Neuronal stem cell (in vitro differentiated cells): ENCODE measurements at regions not wholly inside any gene's neighbourhood (a gene's known extent, or its start where the extent isn't known, plus 50 kb on each side); places are given as distances from the start of the nearest gene placed in this dataset.

Source experiments
- DNase-seq: peaks from one replicate; pipeline ENCODE4 v3.0.0-alpha.2; 2013; ENCODE audit warnings: low spot score
- H2AFZ ChIP-seq: one replicate; pipeline ENCODE4 v1.6.1; 2013; ENCODE audit warnings: mild to moderate bottlenecking, low read length, inconsistent platforms
- H2AK5ac ChIP-seq: 2 replicates; pipeline ENCODE4 v1.6.1; 2013; ENCODE audit warnings: low read depth, mild to moderate bottlenecking, inconsistent platforms, low read length, moderate library complexity, mixed read lengths
- H2BK120ac ChIP-seq: 2 replicates; pipeline ENCODE4 v1.6.1; 2013; ENCODE audit warnings: low read depth, mild to moderate bottlenecking, inconsistent platforms, low read length, moderate library complexity, mixed read lengths
- H2BK12ac ChIP-seq: one replicate; pipeline ENCODE4 v1.6.1; 2013; ENCODE audit warnings: low read length, inconsistent platforms
- H2BK15ac ChIP-seq: 2 replicates; pipeline ENCODE4 v1.6.1; 2013; ENCODE audit warnings: mild to moderate bottlenecking, low read length, inconsistent platforms, mixed read lengths
- H2BK5ac ChIP-seq: one replicate; pipeline ENCODE4 v1.6.1; 2013; ENCODE audit warnings: inconsistent platforms, mild to moderate bottlenecking, low read length, moderate library complexity
- H3K14ac ChIP-seq: one replicate; pipeline ENCODE4 v1.6.1; 2013; ENCODE audit warnings: low read length, inconsistent platforms
- H3K18ac ChIP-seq: 2 replicates; pipeline ENCODE4 v1.6.1; 2013; ENCODE audit warnings: low read length, inconsistent platforms
- H3K23ac ChIP-seq: 2 replicates; pipeline ENCODE4 v1.6.1; 2013; ENCODE audit warnings: low read depth, mild to moderate bottlenecking, mixed read lengths, low read length, inconsistent platforms; ENCODE audit not compliant: poor library complexity
- H3K27ac ChIP-seq: replicated peaks from 3 replicates; pipeline ENCODE4 v1.5.1; 2013; ENCODE audit warnings: low read length, inconsistent platforms
- H3K27me3 ChIP-seq, 3 experiments: 2 replicates each; pipeline ENCODE4 v1.6.1; 2013; ENCODE audit warnings: low read length in 3 of 3, mild to moderate bottlenecking in 2 of 3, inconsistent platforms in 1 of 3, low read depth in 1 of 3, mixed read lengths in 1 of 3, moderate library complexity in 1 of 3; ENCODE audit not compliant: control insufficient read depth in 3 of 3, insufficient read depth in 3 of 3
- H3K36me3 ChIP-seq, 2 donors: replicated peaks in 1 of 2; 2 replicates each; pipeline ENCODE4 v1.6.1; 2013; ENCODE audit warnings: low read length in 2 of 2; ENCODE audit not compliant: control insufficient read depth in 2 of 2, insufficient read depth in 2 of 2
- H3K4ac ChIP-seq: 2 replicates; pipeline ENCODE4 v1.6.1; 2013; ENCODE audit warnings: inconsistent platforms, mild to moderate bottlenecking, low read length, moderate library complexity
- H3K4me1 ChIP-seq, 2 donors: 1 replicate in 1 of 2; 2 replicates in 1 of 2; pipeline ENCODE4 v1.6.1; 2013; ENCODE audit warnings: low read length in 2 of 2, low read depth in 1 of 2; ENCODE audit not compliant: control insufficient read depth in 2 of 2, insufficient read depth in 1 of 2
- H3K4me2 ChIP-seq: one replicate; pipeline ENCODE4 v1.6.1; 2013; ENCODE audit warnings: mild to moderate bottlenecking, low read length, inconsistent platforms; ENCODE audit not compliant: insufficient read depth, poor library complexity, severe bottlenecking
- H3K4me3 ChIP-seq, 2 donors: 2 replicates each; pipeline ENCODE4 v1.5.1; 2013; ENCODE audit warnings: low read length in 2 of 2, mild to moderate bottlenecking in 2 of 2, inconsistent platforms in 1 of 2, moderate library complexity in 1 of 2
- H3K79me1 ChIP-seq: one replicate; pipeline ENCODE4 v1.6.1; 2013; ENCODE audit warnings: low read depth, mild to moderate bottlenecking, inconsistent platforms, low read length, moderate library complexity
- H3K9ac ChIP-seq: one replicate; pipeline ENCODE4 v1.6.1; 2013; ENCODE audit warnings: mild to moderate bottlenecking, low read depth, low read length, inconsistent platforms; ENCODE audit not compliant: poor library complexity
- H3K9me3 ChIP-seq, 2 donors: replicated peaks in 1 of 2; 2 replicates each; pipeline versions ENCODE3 to v1.6.1; 2013; ENCODE audit warnings: low read length in 2 of 2, mild to moderate bottlenecking in 2 of 2, inconsistent platforms in 1 of 2, low read depth in 1 of 2, mixed read lengths in 1 of 2, moderate library complexity in 1 of 2; ENCODE audit not compliant: control insufficient read depth in 2 of 2, insufficient read depth in 1 of 2
- H4K8ac ChIP-seq: one replicate; pipeline ENCODE4 v1.6.1; 2013; ENCODE audit warnings: low read depth, mild to moderate bottlenecking, inconsistent platforms, low read length, moderate library complexity
- H4K91ac ChIP-seq: one replicate; pipeline ENCODE4 v1.6.1; 2013; ENCODE audit warnings: low read length, low read depth, mild to moderate bottlenecking, inconsistent platforms; ENCODE audit not compliant: poor library complexity
- WGBS, 2 donors: extraction: QIAGEN DNeasy Blood & Tissue Kit; methylation state at CpG; one replicate each; pipeline ENCODE4 v1.1.7; 2013; ENCODE audit warnings: missing lambda C conversion rate in 2 of 2, mixed read lengths in 1 of 2; ENCODE audit not compliant: insufficient read length in 2 of 2, insufficient replicate concordance in 1 of 2; ENCODE audit errors: extremely low coverage in 2 of 2; 5-methylcytosine and 5-hydroxymethylcytosine counted together

DNA sequence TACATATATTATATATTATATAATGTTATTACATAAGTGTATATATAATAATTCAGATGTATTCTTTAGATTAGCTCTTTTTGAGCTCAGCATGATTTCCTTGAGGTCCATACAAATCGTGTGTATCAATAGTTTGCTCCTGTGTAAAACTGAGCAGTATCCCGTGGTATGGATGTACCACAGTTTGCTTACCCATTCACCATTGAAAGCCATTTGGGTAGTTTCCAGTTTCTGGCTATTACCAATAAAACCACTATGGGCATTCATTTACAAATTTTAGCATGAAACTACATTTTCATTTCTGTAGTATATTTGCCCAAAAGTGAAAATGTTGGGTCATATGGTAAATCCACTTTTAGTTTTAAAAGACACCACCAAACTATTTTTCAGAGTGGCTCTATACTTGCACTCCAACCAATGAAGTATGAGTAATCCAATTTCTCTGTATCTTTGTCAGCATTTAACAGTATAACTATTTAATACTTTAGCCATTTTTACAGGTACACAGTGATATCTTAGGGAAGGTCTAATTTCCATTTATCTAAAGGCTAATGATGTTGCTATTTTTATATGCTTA is 1361.4 kb upstream of the GBE1 start:
- Histone ChIP-seq H3K4me1 (no peaks in the 10 kb centered on the region), H2BK12ac (no peak overlapping the region), H2AFZ (no peak overlapping the region), H2AK5ac (no peak overlapping the region), H3K27me3 (no peaks in the 10 kb centered on the region), H3K36me3 (no peaks in the 10 kb centered on the region), H2BK5ac (no peak overlapping the region), H2BK120ac (no peak overlapping the region), H2BK15ac (no peak overlapping the region), H3K9ac (no peak overlapping the region), H3K4me2 (no peak overlapping the region), H4K91ac (no peak overlapping the region), H3K18ac (no peak overlapping the region), H3K79me1 (no peaks in the 10 kb centered on the region), H3K9me3 (no peaks in the 10 kb centered on the region), H3K27ac (no peak overlapping the region), H3K23ac (no peak overlapping the region), H3K4ac (no peak overlapping the region), H3K14ac (no peak overlapping the region), H4K8ac (no peak overlapping the region), H3K4me3 (no peak overlapping the region)
- WGBS, 2 donors = no CpG with 5 or more reads among the region's 2 CpGs
- DNase-seq = no peak

DNA sequence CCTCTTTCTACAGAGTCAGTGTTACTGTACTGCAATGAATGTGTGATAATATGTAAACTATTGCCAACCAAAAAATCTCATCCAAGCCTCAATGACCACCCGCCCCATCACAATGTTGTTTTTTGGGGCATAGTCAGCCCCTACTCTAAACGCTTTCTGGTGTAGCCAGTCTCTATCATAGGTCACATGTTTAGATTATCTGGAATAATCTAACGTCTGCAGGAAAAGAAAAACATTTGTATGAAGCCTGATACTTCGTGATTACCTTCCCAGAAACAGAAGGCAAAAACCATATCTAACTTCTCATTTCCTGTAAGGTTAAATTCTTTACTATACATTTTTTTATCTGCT is 1331.8 kb upstream of the GBE1 start:
- no CpG with 5 or more reads among the region's 4 CpGs for WGBS, 2 donors
- Histone ChIP-seq H4K8ac (no peak overlapping the region), H3K4me1 (no peaks in the 10 kb centered on the region), H3K9me3 (no peaks in the 10 kb centered on the region), H3K4me2 (no peak overlapping the region), H2AK5ac (no peak overlapping the region), H2BK120ac (no peak overlapping the region), H3K23ac (no peak overlapping the region), H3K27me3 (no peaks in the 10 kb centered on the region), H3K36me3 (no peaks in the 10 kb centered on the region), H2BK12ac (no peak overlapping the region), H3K4ac (no peak overlapping the region), H3K9ac (no peak overlapping the region), H3K18ac (no peak overlapping the region), H2BK5ac (no peak overlapping the region), H3K14ac (no peak overlapping the region), H3K4me3 (no peak overlapping the region), H3K27ac (no peak overlapping the region), H2AFZ (no peak overlapping the region), H4K91ac (no peak overlapping the region), H2BK15ac (no peak overlapping the region), H3K79me1 (no peaks in the 10 kb centered on the region)
- no peak for DNase-seq

DNA sequence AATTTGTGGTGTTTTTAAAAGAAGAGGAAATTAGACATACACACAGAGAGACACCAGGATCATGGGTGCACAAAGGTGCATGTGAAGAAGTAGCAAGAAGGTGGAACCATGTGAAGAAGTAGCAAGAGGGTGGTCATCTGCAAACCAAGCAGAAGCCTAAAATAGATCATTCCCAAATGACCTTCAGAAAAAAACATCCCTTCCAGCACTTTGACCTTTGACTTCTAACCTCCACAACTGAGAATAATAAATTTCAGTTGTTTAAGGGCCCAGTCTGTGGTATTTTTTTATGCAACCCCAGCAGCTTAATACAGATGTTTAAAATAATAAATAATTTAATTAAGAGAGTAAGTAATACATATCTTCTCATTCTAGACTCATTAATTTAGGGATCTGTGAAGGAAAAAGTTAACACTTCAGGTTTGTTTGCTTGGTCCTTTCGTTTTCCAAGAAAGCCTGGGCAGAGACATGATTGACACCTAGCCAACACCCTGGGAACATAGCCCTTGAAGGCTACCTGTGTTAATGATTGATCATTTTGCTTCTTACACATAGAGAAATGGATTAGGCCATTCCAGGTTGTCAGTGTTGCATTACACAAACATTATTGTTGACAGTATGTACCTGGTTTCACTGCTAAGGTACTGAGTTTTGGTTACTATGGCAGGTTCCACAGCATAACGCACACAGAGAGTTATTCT is 1331.2 kb upstream of the GBE1 start:
- Histone ChIP-seq H2BK15ac (no peak overlapping the region), H3K14ac (no peak overlapping the region), H3K18ac (no peak overlapping the region), H4K91ac (no peak overlapping the region), H4K8ac (no peak overlapping the region), H3K36me3 (no peaks in the 10 kb centered on the region), H3K9ac (no peak overlapping the region), H3K79me1 (no peaks in the 10 kb centered on the region), H3K27ac (no peak overlapping the region), H3K27me3 (no peaks in the 10 kb centered on the region), H2BK5ac (no peak overlapping the region), H3K4me3 (no peak overlapping the region), H2BK120ac (no peak overlapping the region), H3K23ac (no peak overlapping the region), H3K4me2 (no peak overlapping the region), H2AK5ac (no peak overlapping the region), H2BK12ac (no peak overlapping the region), H2AFZ (no peak overlapping the region), H3K4me1 (no peaks in the 10 kb centered on the region), H3K4ac (no peak overlapping the region), H3K9me3 (no peaks in the 10 kb centered on the region)
- DNase-seq = no peak
- WGBS, 2 donors = no CpG with 5 or more reads among the region's 2 CpGs

DNA sequence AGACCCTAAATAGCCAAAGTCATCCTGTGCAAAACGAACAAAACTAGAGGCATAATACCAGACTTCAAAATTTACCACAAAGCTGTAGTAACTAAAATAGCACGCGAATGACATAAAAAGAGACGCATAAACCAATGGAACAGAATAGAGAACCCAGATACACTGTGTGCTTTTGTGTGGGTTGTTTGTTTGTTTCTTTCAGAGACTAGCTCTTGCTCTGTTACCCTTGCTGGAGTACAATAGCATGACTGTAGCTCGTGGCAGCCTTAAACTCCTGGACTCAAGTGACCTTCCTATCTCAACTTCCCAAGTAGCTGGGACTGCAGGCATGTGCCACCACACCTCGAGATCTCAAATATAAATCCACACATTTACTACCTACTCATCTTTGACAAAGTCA is 1314.6 kb upstream of the GBE1 start:
- Histone ChIP-seq H4K91ac (no peak overlapping the region), H2BK120ac (no peak overlapping the region), H3K14ac (no peak overlapping the region), H2BK12ac (no peak overlapping the region), H3K36me3 (no peaks in the 10 kb centered on the region), H3K79me1 (no peaks in the 10 kb centered on the region), H4K8ac (no peak overlapping the region), H3K9me3 (no peaks in the 10 kb centered on the region), H3K4me3 (no peak overlapping the region), H2AK5ac (no peak overlapping the region), H2BK5ac (no peak overlapping the region), H3K4me2 (no peak overlapping the region), H3K4me1 (no peaks in the 10 kb centered on the region), H3K27me3 (no peaks in the 10 kb centered on the region), H3K4ac (no peak overlapping the region), H3K27ac (no peak overlapping the region), H2AFZ (no peak overlapping the region), H3K23ac (no peak overlapping the region), H2BK15ac (no peak overlapping the region), H3K18ac (no peak overlapping the region), H3K9ac (no peak overlapping the region)
- no peak for DNase-seq
- WGBS, 2 donors = no CpG with 5 or more reads among the region's 6 CpGs
